ENCODE measurements at regions not wholly inside any gene's neighbourhood (a gene's known extent, or its start where the extent isn't known, plus 50 kb on each side); places are given as distances from the start of the nearest gene placed in this dataset.

DNA sequence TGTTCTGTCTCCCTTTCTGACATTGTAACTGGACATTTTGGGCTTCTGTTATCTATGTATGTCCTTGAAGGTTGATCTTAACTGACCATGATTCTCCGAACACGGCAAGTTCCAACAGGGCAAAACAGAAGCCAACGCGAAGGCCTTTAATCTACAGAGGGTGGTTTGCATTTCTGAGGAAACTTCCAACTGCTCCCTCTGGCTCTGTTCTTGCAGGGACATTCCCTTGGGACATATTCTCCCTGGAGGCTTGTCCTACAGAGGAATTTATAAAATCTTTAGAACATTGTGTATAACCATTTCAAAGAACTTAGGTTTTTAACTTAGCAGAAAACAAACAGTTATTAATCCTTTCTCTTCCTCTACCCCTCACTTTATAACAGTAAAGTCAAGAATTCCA, 189.0 kb upstream of the CDYL start:
- TF ChIP-seq ZFX (IDR thresholded peaks at IDR 0.05), result no peak
- TF ChIP-seq, protein P1, sequence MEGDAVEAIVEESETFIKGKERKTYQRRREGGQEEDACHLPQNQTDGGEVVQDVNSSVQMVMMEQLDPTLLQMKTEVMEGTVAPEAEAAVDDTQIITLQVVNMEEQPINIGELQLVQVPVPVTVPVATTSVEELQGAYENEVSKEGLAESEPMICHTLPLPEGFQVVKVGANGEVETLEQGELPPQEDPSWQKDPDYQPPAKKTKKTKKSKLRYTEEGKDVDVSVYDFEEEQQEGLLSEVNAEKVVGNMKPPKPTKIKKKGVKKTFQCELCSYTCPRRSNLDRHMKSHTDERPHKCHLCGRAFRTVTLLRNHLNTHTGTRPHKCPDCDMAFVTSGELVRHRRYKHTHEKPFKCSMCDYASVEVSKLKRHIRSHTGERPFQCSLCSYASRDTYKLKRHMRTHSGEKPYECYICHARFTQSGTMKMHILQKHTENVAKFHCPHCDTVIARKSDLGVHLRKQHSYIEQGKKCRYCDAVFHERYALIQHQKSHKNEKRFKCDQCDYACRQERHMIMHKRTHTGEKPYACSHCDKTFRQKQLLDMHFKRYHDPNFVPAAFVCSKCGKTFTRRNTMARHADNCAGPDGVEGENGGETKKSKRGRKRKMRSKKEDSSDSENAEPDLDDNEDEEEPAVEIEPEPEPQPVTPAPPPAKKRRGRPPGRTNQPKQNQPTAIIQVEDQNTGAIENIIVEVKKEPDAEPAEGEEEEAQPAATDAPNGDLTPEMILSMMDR (conservative IDR thresholded peaks at IDR 0.05), result no peak
